H9 (cell line): ENCODE measurements at regions not wholly inside any gene's neighbourhood (a gene's known extent, or its start where the extent isn't known, plus 50 kb on each side); places are given as distances from the start of the nearest gene placed in this dataset.

Experiments used
- DNase-seq: peaks from one replicate; pipeline ENCODE4 v3.0.0-alpha.2; 2017
- H2AFZ ChIP-seq: one replicate; pipeline ENCODE4 v1.6.1; 2013; ENCODE audit warnings: mild to moderate bottlenecking, low read length, control low read depth, moderate library complexity
- H2AK5ac ChIP-seq: 2 replicates; pipeline ENCODE4 v1.6.1; 2013; ENCODE audit warnings: low read length, control low read depth, mixed read lengths; ENCODE audit not compliant: insufficient read length
- H2BK120ac ChIP-seq: one replicate; pipeline ENCODE4 v1.6.1; 2013; ENCODE audit warnings: low read depth, mild to moderate bottlenecking, low read length, control low read depth, inconsistent platforms; ENCODE audit not compliant: poor library complexity, severe bottlenecking
- H2BK12ac ChIP-seq: 2 replicates; pipeline ENCODE4 v1.6.1; 2013; ENCODE audit warnings: low read length, control low read depth, mixed read lengths, low read depth; ENCODE audit not compliant: insufficient read length
- H2BK15ac ChIP-seq: 2 replicates; pipeline ENCODE4 v1.6.1; 2013; ENCODE audit warnings: low read depth, low read length, control low read depth
- H2BK20ac ChIP-seq: one replicate; pipeline ENCODE4 v1.6.1; 2013; ENCODE audit warnings: low read depth, mild to moderate bottlenecking, low read length, control low read depth, inconsistent platforms; ENCODE audit not compliant: poor library complexity, severe bottlenecking
- H2BK5ac ChIP-seq: 2 replicates; pipeline ENCODE4 v1.6.1; 2013; ENCODE audit warnings: low read length, control low read depth, mixed read lengths; ENCODE audit not compliant: insufficient read length
- H3K14ac ChIP-seq: 2 replicates; pipeline ENCODE4 v1.6.1; 2013; ENCODE audit warnings: low read length, control low read depth; ENCODE audit not compliant: insufficient read depth
- H3K18ac ChIP-seq: 2 replicates; pipeline ENCODE4 v1.6.1; 2013; ENCODE audit warnings: low read depth, mild to moderate bottlenecking, mixed read lengths, low read length, control low read depth; ENCODE audit not compliant: insufficient read length
- H3K23ac ChIP-seq: 2 replicates; pipeline ENCODE4 v1.6.1; 2013; ENCODE audit warnings: low read length, control low read depth, mixed read lengths, low read depth; ENCODE audit not compliant: insufficient read length
- H3K23me2 ChIP-seq: 2 replicates; pipeline ENCODE4 v1.6.1; 2013; ENCODE audit warnings: low read depth, mild to moderate bottlenecking, mixed read lengths, low read length, control low read depth; ENCODE audit not compliant: insufficient read length, poor library complexity, severe bottlenecking
- H3K27ac ChIP-seq: 2 replicates; pipeline ENCODE4 v1.5.1; 2013; ENCODE audit warnings: low read length, control low read depth, mixed read lengths, low read depth; ENCODE audit not compliant: insufficient read length
- H3K27me3 ChIP-seq: 2 replicates; pipeline ENCODE4 v1.6.1; 2013; ENCODE audit warnings: low read length, control low read depth, inconsistent platforms; ENCODE audit not compliant: insufficient read depth
- H3K4ac ChIP-seq: 2 replicates; pipeline ENCODE4 v1.6.1; 2013; ENCODE audit warnings: low read depth, mild to moderate bottlenecking, control low read depth, inconsistent platforms, low read length, moderate library complexity
- H3K4me1 ChIP-seq: 2 replicates; pipeline ENCODE4 v1.6.1; 2013; ENCODE audit warnings: low read length, control low read depth, inconsistent platforms; ENCODE audit not compliant: insufficient read depth
- H3K4me2 ChIP-seq: 2 replicates; pipeline ENCODE4 v1.6.1; 2013; ENCODE audit warnings: low read length, control low read depth, mixed read lengths; ENCODE audit not compliant: insufficient read length, insufficient read depth
- H3K56ac ChIP-seq: 2 replicates; pipeline ENCODE4 v1.6.1; 2013; ENCODE audit warnings: low read depth, mild to moderate bottlenecking, mixed read lengths, low read length, control low read depth; ENCODE audit not compliant: insufficient read length
- H3K79me1 ChIP-seq: 2 replicates; pipeline ENCODE4 v1.6.1; 2013; ENCODE audit warnings: low read depth, mild to moderate bottlenecking, moderate library complexity, low read length, control low read depth, inconsistent platforms; ENCODE audit not compliant: insufficient read depth, poor library complexity, severe bottlenecking
- H3K79me2 ChIP-seq: 2 replicates; pipeline ENCODE4 v1.6.1; 2013; ENCODE audit warnings: low read length, control low read depth, inconsistent platforms; ENCODE audit not compliant: insufficient read depth
- H3K9ac ChIP-seq: 2 replicates; pipeline ENCODE4 v1.6.1; 2013; ENCODE audit warnings: low read length, control low read depth, mixed read lengths; ENCODE audit not compliant: insufficient read length; ENCODE audit errors: extremely low read depth
- H3K9me3 ChIP-seq: one replicate; pipeline ENCODE4 v1.6.1; 2013; ENCODE audit warnings: low read depth, low read length, inconsistent platforms; ENCODE audit not compliant: control insufficient read depth
- H3T11ph ChIP-seq: one replicate; pipeline ENCODE4 v1.6.1; 2013; ENCODE audit warnings: mild to moderate bottlenecking, low read length, control low read depth, inconsistent platforms
- H4K20me1 ChIP-seq: one replicate; pipeline ENCODE4 v1.6.1; 2013; ENCODE audit not compliant: control insufficient read depth, insufficient read length, insufficient read depth
- H4K5ac ChIP-seq: 2 replicates; pipeline ENCODE4 v1.6.1; 2013; ENCODE audit warnings: low read depth, mild to moderate bottlenecking, mixed read lengths, low read length, control low read depth; ENCODE audit not compliant: insufficient read length
- H4K8ac ChIP-seq: replicated peaks from 2 replicates; pipeline ENCODE4 v1.6.1; 2013; ENCODE audit warnings: low read length, control low read depth, mixed read lengths, low read depth; ENCODE audit not compliant: insufficient read length
- H4K91ac ChIP-seq: 2 replicates; pipeline ENCODE4 v1.6.1; 2013; ENCODE audit warnings: low read depth, mild to moderate bottlenecking, moderate library complexity, mixed read lengths, low read length, control low read depth; ENCODE audit not compliant: insufficient read length
- H3K27ac Mint-ChIP-seq, 3 experiments: 2 replicates in 2 of 3; 3 replicates in 1 of 3; pipeline ENCODE4 v1.8.0; 2020 to 2021; ENCODE audit warnings: mixed read lengths in 3 of 3, mild to moderate bottlenecking in 1 of 3, moderate library complexity in 1 of 3
- H3K27me3 Mint-ChIP-seq: 2 replicates; pipeline ENCODE4 v1.8.0; 2021; ENCODE audit warnings: low read depth, mild to moderate bottlenecking, moderate library complexity, mixed read lengths
- H3K36me3 Mint-ChIP-seq, 3 experiments: 2 replicates in 2 of 3; 3 replicates in 1 of 3; pipeline ENCODE4 v1.8.0; 2020 to 2021; ENCODE audit warnings: low read depth in 3 of 3, mixed read lengths in 3 of 3; ENCODE audit not compliant: insufficient read depth in 1 of 3
- H3K4me1 Mint-ChIP-seq, 2 experiments: 2 replicates each; pipeline ENCODE4 v1.8.0; 2020; ENCODE audit warnings: mixed read lengths in 2 of 2
- H3K4me3 Mint-ChIP-seq, 2 experiments: 2 replicates in 1 of 2; 3 replicates in 1 of 2; pipeline ENCODE4 v1.8.0; 2020 to 2021; ENCODE audit warnings: mild to moderate bottlenecking in 2 of 2, mixed read lengths in 2 of 2, moderate library complexity in 1 of 2
- H3K9me3 Mint-ChIP-seq, 2 experiments: 2 replicates in 1 of 2; 3 replicates in 1 of 2; pipeline ENCODE4 v1.8.0; 2020; ENCODE audit warnings: mild to moderate bottlenecking in 2 of 2, mixed read lengths in 2 of 2, moderate library complexity in 1 of 2
- CTCF ChIP-seq: fragments of 200-600 bp; sonication (generic); conservative IDR thresholded peaks from 3 replicates; pipeline ENCODE4 v1.8.0; 2021; ENCODE audit warnings: antibody characterized with exemption, mild to moderate bottlenecking
- WGBS: extraction: QIAGEN DNeasy Blood & Tissue Kit; methylation state at CpG from one replicate; pipeline ENCODE4 v1.1.7; 2013; ENCODE audit warnings: missing lambda C conversion rate, low lambda C conversion rate, mixed read lengths; ENCODE audit not compliant: insufficient read length; ENCODE audit errors: extremely low coverage; 5-methylcytosine and 5-hydroxymethylcytosine counted together

- Histone ChIP-seq H3K23me2 (no peaks in the 10 kb centered on the region), H3K4me2 (no peak overlapping the region), H3K18ac (no peak overlapping the region), H3K79me1 (no peaks in the 10 kb centered on the region), H2BK5ac (no peak overlapping the region), H2BK15ac (no peak overlapping the region), H3K4ac (no peak overlapping the region), H3K27me3 (no peaks in the 10 kb centered on the region), H2BK120ac (no peak overlapping the region), H3T11ph (no peak overlapping the region), H3K27ac (no peak overlapping the region), H4K8ac (no peak overlapping the region), H2BK20ac (no peak overlapping the region), H3K23ac (no peak overlapping the region), H3K14ac (no peak overlapping the region), H2AK5ac (no peak overlapping the region), H3K79me2 (no peaks in the 10 kb centered on the region), H2BK12ac (no peak overlapping the region), H3K4me1 (no peaks in the 10 kb centered on the region), H3K9me3 (no peaks in the 10 kb centered on the region), H4K91ac (no peak overlapping the region), H2AFZ (no peak overlapping the region), H3K56ac (no peak overlapping the region), H3K9ac (no peak overlapping the region), H4K5ac (no peak overlapping the region), H4K20me1 (no peaks in the 10 kb centered on the region)
- no peak for DNase-seq
- no peak overlapping the region for H3K4me3 Mint-ChIP-seq
- no peaks in the 10 kb centered on the region for H3K27me3 Mint-ChIP-seq
- H3K4me1 Mint-ChIP-seq, result no peaks in the 10 kb centered on the region
- H3K36me3 Mint-ChIP-seq, result no peaks in the 10 kb centered on the region
- no CpG with 5 or more reads among the region's 1 CpG for WGBS
- no peak overlapping the region for H3K27ac Mint-ChIP-seq
- H3K9me3 Mint-ChIP-seq, result no peaks in the 10 kb centered on the region; a peak in 2 of 5 replicates
- TF ChIP-seq CTCF, result no peak
These were observed 850.2 kb upstream of the ADAMTS5 start for GRCh38 chr21:27817074-27817473.
